GM18517 (cell line): ENCODE measurements at regions not wholly inside any gene's neighbourhood (a gene's known extent, or its start where the extent isn't known, plus 50 kb on each side); places are given as distances from the start of the nearest gene placed in this dataset.

Source experiments
- ATAC-seq: cut with Tn5 transposase; IDR thresholded peaks from one replicate; pipeline ENCODE4 v1.9.1; 2021; ENCODE audit warnings: mild to moderate bottlenecking, moderate library complexity; ENCODE audit not compliant: unreplicated experiment

- ATAC-seq = no peak
Observed at GRCh38 chr4:123787512-123788080, 391.0 kb downstream of the SPRY1 start.

GRCh38 chr4:123788577-123788976 lies 392.0 kb downstream of the SPRY1 start:
- no peak for ATAC-seq

- ATAC-seq = no peak
Observed at GRCh38 chr4:123790681-123791080, 394.1 kb downstream of the SPRY1 start.

GRCh38 chr4:123802082-123802645 lies 405.6 kb downstream of the SPRY1 start:
- no peak for ATAC-seq

GRCh38 chr4:123802933-123803332 lies 406.3 kb downstream of the SPRY1 start:
- ATAC-seq = no peak

- no peak for ATAC-seq
Observed at GRCh38 chr4:123804196-123804721, 407.7 kb downstream of the SPRY1 start.

GRCh38 chr4:123806056-123806455 lies 409.5 kb downstream of the SPRY1 start:
- no peak for ATAC-seq

GRCh38 chr4:123807187-123807586 lies 410.6 kb downstream of the SPRY1 start:
- ATAC-seq = no peak

GRCh38 chr4:123807866-123808265 lies 411.3 kb downstream of the SPRY1 start:
- ATAC-seq = no peak

GRCh38 chr4:123809864-123810263 lies 413.3 kb downstream of the SPRY1 start:
- no peak for ATAC-seq

GRCh38 chr4:123812066-123812390 lies 415.4 kb downstream of the SPRY1 start:
- no peak for ATAC-seq

GRCh38 chr4:123813901-123814300 lies 417.3 kb downstream of the SPRY1 start:
- no peak for ATAC-seq

GRCh38 chr4:123816462-123816861 lies 419.9 kb downstream of the SPRY1 start:
- no peak for ATAC-seq

- ATAC-seq = no peak
Observed at GRCh38 chr4:123817025-123817688, 420.6 kb downstream of the SPRY1 start.

GRCh38 chr4:123819362-123820035 lies 422.9 kb downstream of the SPRY1 start:
- ATAC-seq = no peak

GRCh38 chr4:123821861-123822260 lies 425.3 kb downstream of the SPRY1 start:
- ATAC-seq = no peak

GRCh38 chr4:123822353-123822752 lies 425.8 kb downstream of the SPRY1 start:
- ATAC-seq = no peak

- ATAC-seq = no peak
Observed at GRCh38 chr4:123823244-123823643, 426.6 kb downstream of the SPRY1 start.

GRCh38 chr4:123824524-123824923 lies 427.9 kb downstream of the SPRY1 start:
- ATAC-seq = no peak

GRCh38 chr4:123825596-123826291 lies 429.1 kb downstream of the SPRY1 start:
- ATAC-seq = no peak

GRCh38 chr4:123826896-123827295 lies 430.3 kb downstream of the SPRY1 start:
- no peak for ATAC-seq
